GM19467 (cell line): ENCODE measurements at regions not wholly inside any gene's neighbourhood (a gene's known extent, or its start where the extent isn't known, plus 50 kb on each side); places are given as distances from the start of the nearest gene placed in this dataset.

ENCODE experiments used
- ATAC-seq: cut with Tn5 transposase; IDR thresholded peaks from one replicate; pipeline ENCODE4 v1.9.1; 2021; ENCODE audit warnings: mild to moderate bottlenecking, moderate library complexity; ENCODE audit not compliant: unreplicated experiment

DNA sequence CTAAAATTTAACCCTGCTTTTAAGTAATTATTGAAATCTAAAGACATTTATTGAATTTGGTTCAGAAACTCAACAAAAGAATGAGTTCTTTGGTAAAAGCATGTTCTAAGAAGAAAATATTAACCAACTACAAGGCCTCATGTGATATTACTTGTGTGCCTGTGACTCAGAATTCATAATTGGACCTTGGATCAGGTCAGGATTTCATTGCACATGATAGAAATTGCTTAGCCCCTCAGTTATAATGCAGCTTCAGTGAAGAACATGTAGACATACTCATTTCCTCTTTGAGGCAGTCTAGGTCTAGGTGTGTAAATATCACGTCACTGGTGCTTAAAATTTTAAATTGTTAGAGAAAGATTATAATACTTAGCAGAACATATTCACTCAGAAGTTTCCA, 410.0 kb upstream of the SOX9 start:
- no peak for ATAC-seq

- ATAC-seq, result no peak
Measured at GRCh38 chr17:71713846-71714245, 407.0 kb upstream of the SOX9 start.

GRCh38 chr17:71724339-71724738, 396.5 kb upstream of the SOX9 start:
- no peak for ATAC-seq

DNA sequence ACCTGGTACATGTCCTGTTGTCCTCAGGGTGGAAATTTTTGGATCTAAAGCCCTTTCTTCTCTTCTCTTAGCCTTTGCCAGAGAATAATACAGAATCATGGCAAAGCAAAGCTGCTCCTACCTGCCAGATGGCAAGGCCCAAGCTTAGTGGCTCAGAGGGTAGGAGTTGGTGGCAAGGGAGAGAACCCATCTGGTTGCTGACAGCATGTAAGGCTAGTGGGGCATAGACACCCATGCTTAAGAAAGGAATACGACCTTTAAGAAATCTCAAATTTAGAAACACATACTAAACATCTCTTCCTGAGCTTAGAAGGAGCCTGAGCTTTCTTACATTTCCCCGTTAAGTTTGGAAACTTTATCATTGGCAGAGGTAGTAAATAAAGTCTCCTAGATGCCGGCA, 395.0 kb upstream of the SOX9 start:
- ATAC-seq, result no peak

DNA sequence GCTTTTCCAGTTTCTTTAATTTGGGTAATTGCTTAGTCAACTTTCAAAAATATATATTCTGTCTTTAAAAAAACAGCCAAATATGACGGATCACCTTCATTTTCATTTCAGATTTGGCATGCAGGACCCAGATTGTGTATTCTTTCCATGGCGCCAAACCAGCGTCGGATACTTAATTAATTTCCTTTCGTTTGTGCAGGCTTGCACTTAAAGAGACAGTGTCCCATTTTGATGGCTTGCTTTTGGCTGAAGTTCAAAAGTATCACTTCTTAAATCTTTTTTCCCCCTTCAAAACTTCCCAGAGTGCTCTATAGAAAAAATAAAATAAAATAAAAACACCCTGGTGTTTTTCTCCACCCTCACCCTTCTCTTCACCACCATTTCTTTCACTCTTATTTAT, 394.5 kb upstream of the SOX9 start:
- ATAC-seq, result no peak

- ATAC-seq, result no peak
Measured at GRCh38 chr17:71727292-71727691, 393.5 kb upstream of the SOX9 start.

DNA sequence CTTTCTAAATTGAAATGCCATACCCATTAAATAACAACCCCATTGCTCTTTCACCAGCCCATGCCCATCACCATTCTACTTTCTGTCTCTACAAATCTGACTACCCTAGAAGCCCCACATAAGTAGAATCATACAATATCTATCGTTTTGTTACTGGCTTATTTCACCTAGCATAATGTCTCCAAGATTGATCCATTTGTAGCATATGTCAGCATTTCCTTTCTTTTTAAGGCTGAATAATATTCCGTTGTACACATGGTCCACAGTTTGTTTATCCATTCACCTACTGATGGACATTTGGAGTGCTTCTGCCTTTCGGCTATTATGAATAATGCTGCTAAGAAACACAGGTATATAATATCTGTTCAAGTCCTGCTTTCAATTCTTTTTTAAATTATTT, 393.1 kb upstream of the SOX9 start:
- no peak for ATAC-seq

GRCh38 chr17:71730871-71731270, 389.9 kb upstream of the SOX9 start:
- ATAC-seq, result no peak

DNA sequence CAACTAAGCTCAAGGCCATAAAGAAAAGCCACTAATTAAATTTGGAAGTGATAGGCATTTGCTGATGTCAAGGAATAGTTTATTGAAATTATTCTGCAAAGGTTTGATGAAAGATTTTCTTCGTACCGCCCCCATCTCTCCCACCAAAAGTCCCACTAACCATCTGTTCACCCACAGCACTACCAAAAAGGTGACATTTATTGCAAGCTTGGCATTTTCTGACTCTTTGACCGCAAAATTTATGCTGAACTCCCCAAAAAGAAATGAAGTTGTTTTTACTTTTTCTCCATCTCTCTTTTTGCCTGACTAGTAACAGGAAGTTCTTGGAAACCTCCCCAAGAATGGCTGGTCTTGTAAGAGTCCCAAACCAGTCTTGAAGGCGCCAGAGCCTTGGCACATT, 384.9 kb upstream of the SOX9 start:
- no peak for ATAC-seq

DNA sequence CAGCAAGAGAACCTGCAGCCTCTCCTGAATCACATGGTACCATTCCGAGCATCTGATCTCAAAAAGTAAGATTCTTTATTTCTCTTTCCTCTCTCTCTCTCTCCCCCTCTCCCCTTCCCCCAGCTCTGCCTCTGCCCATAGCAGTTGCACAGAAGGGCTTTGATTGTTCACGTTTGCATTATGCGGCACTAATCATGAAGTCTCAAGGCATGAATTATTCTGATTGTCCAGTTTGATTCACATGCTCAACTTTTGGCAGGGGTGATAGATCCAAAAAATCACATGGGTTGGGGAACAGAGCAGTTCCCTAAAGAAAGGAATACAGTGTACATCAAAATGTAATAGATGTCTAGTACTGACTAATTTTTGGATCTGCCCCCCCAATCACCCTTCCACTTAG, 380.0 kb upstream of the SOX9 start:
- no peak for ATAC-seq

DNA sequence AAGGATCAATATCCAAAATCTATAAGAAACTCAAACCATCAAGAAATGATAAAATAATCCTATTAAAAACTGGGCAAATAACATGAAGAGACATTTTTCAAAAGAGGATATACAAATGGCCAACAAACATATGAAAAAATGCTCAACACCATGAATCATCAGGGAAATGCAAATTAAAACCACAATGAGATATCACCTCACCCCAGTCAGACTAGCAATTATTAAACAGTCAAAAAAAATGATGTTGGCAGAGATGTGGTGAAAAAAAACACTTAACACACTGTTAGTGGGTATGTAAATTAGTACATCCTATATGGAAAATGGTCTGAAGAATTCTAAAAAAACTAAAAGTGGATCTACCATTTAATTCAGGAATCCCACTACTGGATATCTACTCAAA, 379.0 kb upstream of the SOX9 start:
- ATAC-seq, result no peak

DNA sequence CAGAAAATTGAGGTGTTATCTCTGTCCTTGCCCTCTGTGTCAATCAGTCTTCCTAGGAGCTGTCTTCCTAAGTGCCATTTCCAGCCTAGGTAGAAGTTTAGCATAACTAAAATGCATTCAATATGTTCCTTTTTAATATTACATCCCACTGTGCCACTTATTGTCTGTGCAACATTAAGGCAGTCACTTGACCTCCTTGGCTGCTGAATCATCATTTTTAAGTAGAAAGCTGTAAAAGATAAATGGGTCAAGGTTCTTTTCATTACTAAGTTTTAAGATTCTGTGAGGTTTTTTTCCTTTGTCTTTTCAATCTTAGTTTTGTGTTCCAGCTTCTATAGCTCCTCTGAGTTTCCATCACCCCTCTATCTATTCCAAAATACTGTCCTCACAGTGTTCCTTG, 371.9 kb upstream of the SOX9 start:
- ATAC-seq, result no peak

GRCh38 chr17:71753070-71753469, 367.8 kb upstream of the SOX9 start:
- ATAC-seq, result no peak

DNA sequence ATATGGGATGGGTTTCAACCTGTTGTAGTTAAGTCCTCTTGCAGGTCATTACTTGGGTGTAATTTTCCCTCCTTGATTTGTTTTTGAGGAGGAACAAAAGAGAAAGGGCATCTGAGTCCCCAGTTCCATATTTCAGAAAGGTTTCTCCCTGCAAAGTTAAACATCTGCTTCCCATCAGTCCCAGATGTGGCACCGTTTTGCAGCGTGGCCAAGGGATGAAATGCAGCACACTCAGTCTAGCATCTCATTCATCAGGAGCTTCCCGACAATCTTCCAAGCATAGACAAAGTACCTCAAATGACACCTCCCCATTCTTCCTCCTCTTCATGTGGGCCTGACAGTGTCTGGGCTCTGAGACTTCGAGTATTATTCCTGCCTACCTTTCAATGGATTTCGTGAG, 363.7 kb upstream of the SOX9 start:
- ATAC-seq, result no peak

- no peak for ATAC-seq
Measured at GRCh38 chr17:71757956-71758355, 362.9 kb upstream of the SOX9 start.

- no peak for ATAC-seq
Measured at GRCh38 chr17:71759422-71760060, 361.3 kb upstream of the SOX9 start.

DNA sequence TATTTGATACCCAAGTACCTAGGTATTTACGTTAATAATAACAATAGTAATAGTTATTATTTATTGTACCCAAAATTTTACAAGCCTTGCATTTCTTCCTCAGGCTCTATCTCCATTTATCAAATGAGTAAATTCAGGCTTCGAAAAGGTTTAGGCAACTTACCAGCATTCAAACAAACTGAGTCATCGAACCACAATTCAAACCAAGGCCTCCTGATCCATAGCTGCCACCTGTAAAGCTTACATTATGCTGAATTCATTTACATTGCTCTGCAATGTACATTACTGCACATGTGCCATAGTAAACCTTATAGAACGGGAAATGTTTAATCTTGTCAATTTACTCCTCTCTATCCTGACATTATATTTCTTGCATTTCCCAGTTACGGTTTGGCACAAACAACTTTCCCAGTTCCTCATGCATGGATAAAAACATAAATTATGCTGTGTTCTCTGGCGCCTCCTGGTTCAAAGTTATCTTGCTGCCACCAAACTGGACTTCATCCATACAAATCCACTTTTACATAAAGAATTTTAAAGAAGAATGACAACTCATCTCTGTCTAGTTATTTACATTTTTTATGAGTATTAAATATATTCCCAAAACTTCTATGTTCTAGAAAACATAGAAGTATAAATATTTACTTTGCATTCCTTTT, 360.6 kb upstream of the SOX9 start:
- no peak for ATAC-seq

GRCh38 chr17:71762526-71762925, 358.3 kb upstream of the SOX9 start:
- ATAC-seq, result no peak

GRCh38 chr17:71764505-71764904, 356.3 kb upstream of the SOX9 start:
- ATAC-seq, result no peak

- no peak for ATAC-seq
Measured at GRCh38 chr17:71765437-71765836, 355.4 kb upstream of the SOX9 start.

DNA sequence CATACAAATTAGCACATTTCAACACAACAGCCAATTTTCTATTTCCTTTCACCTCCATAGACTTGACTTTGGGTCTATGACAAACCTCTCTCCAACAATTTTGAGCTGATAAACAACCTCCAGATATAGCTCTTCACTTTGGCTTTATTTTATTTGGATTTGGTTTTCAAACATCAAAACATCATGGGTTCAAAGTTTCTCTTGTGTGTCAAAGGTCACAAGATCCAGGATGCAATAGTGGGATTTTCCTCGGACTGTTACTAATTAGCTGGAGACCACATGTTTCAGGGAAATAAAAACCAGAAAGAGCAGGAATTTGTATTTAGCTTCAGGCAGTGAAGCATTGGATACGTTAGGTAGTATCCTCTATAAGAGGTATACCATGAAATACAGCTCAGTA, 351.0 kb upstream of the SOX9 start:
- no peak for ATAC-seq

DNA sequence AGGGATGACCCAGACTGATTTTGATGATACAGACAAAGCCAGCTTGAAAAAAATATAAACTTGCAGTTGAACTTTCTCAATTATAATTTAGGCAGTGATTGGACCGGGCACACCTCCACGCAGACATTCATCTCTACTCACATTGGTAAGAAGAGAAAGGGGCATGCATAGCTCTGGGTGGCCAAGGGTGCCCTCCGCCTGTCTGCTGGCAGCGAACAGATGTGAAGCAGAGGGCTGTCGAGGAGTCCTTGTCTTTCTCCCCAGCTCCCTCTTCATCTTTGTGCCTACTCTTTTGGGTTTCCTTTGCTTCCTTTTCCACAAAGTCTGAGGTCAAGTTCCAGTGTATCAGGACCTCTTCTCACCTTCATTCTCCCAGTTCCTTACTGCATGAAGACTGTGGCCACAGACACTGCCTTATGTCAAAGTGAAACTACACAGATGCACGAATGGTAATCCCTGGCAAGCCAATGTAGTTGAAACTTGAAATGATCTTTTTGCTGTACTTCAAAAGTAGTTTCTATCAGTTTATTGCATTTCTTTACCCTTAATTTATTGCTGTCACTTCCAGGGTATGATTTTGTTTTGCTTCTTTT, 343.7 kb upstream of the SOX9 start:
- ATAC-seq, result no peak

DNA sequence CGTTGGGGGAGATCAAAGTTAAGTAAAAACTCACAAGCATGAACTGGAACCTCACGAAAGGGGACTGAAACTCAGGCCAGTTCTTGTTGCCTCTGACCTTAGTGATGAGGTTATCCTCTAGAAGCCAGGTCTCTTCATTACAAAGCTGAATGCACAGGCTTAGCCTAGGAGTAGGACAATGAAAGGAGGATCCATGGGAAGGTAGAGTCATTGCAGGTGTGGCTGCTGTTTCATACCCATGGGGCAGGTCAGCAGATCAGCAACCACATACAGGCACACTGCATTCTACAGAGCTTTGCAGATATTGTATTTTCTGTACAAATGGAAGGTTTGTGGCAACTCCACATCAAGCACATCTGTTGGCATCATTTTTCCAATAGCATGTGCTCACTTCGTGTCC, 341.3 kb upstream of the SOX9 start:
- ATAC-seq, result no peak
